A673 (cell line): ENCODE measurements at regions not wholly inside any gene's neighbourhood (a gene's known extent, or its start where the extent isn't known, plus 50 kb on each side); places are given as distances from the start of the nearest gene placed in this dataset.

Experiments
- BruUV-seq: library from RNA; stranded (reverse); fragments of 400-500 nt; replicated peaks from 2 replicates; lab custom pipeline; 2021; lab: Mats Ljungman, UMichigan
- CTCF ChIA-PET: fragments of 300-600 bp; sonication (Branson Sonifier 250); formaldehyde crosslinking; loops from one replicate; lab custom pipeline; 2022; ENCODE audit warnings: antibody characterized with exemption; lab: Charles Lee
- POLR2A ChIA-PET: fragments of 300-600 bp; sonication (Branson Sonifier 250); formaldehyde crosslinking; loops from one replicate; lab custom pipeline; 2022; ENCODE audit warnings: antibody characterized with exemption; ENCODE audit not compliant: low non-redundant PET; lab: Charles Lee
- DNase-seq: peaks from one replicate; pipeline ENCODE4 v3.0.0-alpha.2; 2015; ENCODE audit warnings: low spot score
- H3K27ac ChIP-seq: fragments of 200-600 bp; sonication (generic); 2 replicates; pipeline ENCODE4 v1.5.1; 2016; ENCODE audit warnings: mixed run types, low read depth, mild to moderate bottlenecking, mixed read lengths, antibody characterized with exemption, low read length; ENCODE audit not compliant: poor library complexity, severe bottlenecking
- H3K27me3 ChIP-seq: fragments of 200-600 bp; sonication (generic); replicated peaks from 2 replicates; pipeline ENCODE4 v1.6.1; 2017; ENCODE audit warnings: mixed run types, low read depth, mild to moderate bottlenecking, mixed read lengths, antibody characterized with exemption, low read length; ENCODE audit not compliant: insufficient read depth, poor library complexity
- H3K36me3 ChIP-seq: fragments of 200-600 bp; sonication (generic); 2 replicates; pipeline ENCODE4 v1.6.1; 2016; ENCODE audit warnings: mixed run types, mild to moderate bottlenecking, mixed read lengths, antibody characterized with exemption, low read length; ENCODE audit not compliant: insufficient read depth, poor library complexity, severe bottlenecking
- H3K4me1 ChIP-seq: fragments of 200-600 bp; sonication (generic); 2 replicates; pipeline ENCODE4 v1.6.1; 2017; ENCODE audit warnings: mixed run types, mild to moderate bottlenecking, mixed read lengths, antibody characterized with exemption, low read length; ENCODE audit not compliant: insufficient read depth, poor library complexity, severe bottlenecking
- H3K4me3 ChIP-seq: fragments of 200-600 bp; sonication (generic); 2 replicates; pipeline ENCODE4 v1.5.1; 2016; ENCODE audit warnings: low read depth, mixed run types, mild to moderate bottlenecking, mixed read lengths, low read length; ENCODE audit not compliant: poor library complexity, severe bottlenecking
- H3K9me3 ChIP-seq: fragments of 200-600 bp; sonication (generic); 2 replicates; pipeline ENCODE4 v1.6.1; 2016; ENCODE audit warnings: mixed run types, low read depth, mild to moderate bottlenecking, mixed read lengths, antibody characterized with exemption, low read length; ENCODE audit not compliant: poor library complexity, severe bottlenecking
- CTCF ChIP-seq: fragments of 300-800, 200-600 bp; sonication (generic); conservative IDR thresholded peaks from 2 replicates; pipeline ENCODE4 v1.5.1; 2017; ENCODE audit warnings: low read depth, mild to moderate bottlenecking, antibody characterized with exemption, low read length, moderate library complexity, mixed read lengths
- EZH2 ChIP-seq: fragments of 200-600 bp; sonication (generic); IDR thresholded peaks from 2 replicates; pipeline ENCODE4 v1.6.1; 2017; ENCODE audit warnings: borderline replicate concordance, low read depth, mild to moderate bottlenecking, mixed read lengths, antibody characterized with exemption, low read length; ENCODE audit not compliant: poor library complexity, severe bottlenecking
- intact Hi-C: fragments of 100-400 bp; cut with micrococcal nuclease; formaldehyde crosslinking; loops from one replicate; pipeline ENCODE4 v1.10.0; 2022; ENCODE audit not compliant: unreplicated experiment

- H3K27me3 ChIP-seq: no peaks in the 10 kb centered on the region
- no peaks in the 10 kb centered on the region for H3K36me3 ChIP-seq
- H3K27ac ChIP-seq: no peak overlapping the region
- no peak overlapping the region for H3K4me3 ChIP-seq
- BruUV-seq: no TSS peak
- no peak for DNase-seq
- H3K4me1 ChIP-seq: peaks cover 34% of the 10 kb centered on the region
- TF ChIP-seq EZH2 (no peak), CTCF (no peak)
- no peaks in the 10 kb centered on the region for H3K9me3 ChIP-seq
- POLR2A ChIA-PET: interaction anchor here (0.6 kb wide), 1 partner anchor 311 kb away, joined by 3 read pairs; no protein-coding TSS in a partner anchor
- CTCF ChIA-PET: no interaction called here
- intact Hi-C loops: no loop called here
Observed at GRCh38 chr6:155519176-155519738, 63.6 kb upstream of the NOX3 start.

DNA sequence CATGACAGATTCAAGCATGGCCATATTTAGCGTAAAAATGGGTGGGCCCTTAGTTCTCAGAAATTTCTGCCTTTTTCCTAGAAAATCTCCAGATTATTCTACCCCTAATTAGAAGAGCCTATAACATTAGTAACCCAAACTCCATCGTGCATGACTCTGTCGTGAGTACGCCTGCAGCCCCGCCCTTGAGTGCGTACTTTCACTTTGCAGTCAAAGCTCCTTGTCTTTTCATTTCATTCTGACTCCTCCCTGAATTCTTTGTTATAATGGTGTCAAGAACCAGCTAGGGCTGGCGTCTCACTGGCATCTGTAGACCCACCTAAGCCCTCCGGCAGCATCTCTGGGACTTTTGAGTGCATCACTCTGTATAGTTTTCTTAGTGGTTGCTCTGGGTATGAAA lies 61.7 kb upstream of the NOX3 start:
- no peak overlapping the region for H3K4me3 ChIP-seq
- H3K27ac ChIP-seq: no peak overlapping the region
- H3K4me1 ChIP-seq: peaks cover 17% of the 10 kb centered on the region
- ChIA-PET POLR2A (interaction anchor here (0.6 kb wide), 1 partner anchor 94 kb away, joined by 4 read pairs; no protein-coding TSS in a partner anchor), CTCF (interaction anchor here (0.5 kb wide), 1 partner anchor 93 kb away, joined by 5 read pairs; no protein-coding TSS in a partner anchor)
- H3K9me3 ChIP-seq: no peaks in the 10 kb centered on the region
- no TSS peak for BruUV-seq
- H3K27me3 ChIP-seq: no peaks in the 10 kb centered on the region
- no peak for TF ChIP-seq EZH2
- no peak for TF ChIP-seq CTCF
- intact Hi-C loops: no loop called here
- DNase-seq: no peak
- no peaks in the 10 kb centered on the region for H3K36me3 ChIP-seq

- TF ChIP-seq EZH2 (no peak), CTCF (no peak)
- intact Hi-C loops: no loop called here
- Histone ChIP-seq H3K9me3 (no peaks in the 10 kb centered on the region), H3K4me1 (no peaks in the 10 kb centered on the region), H3K36me3 (no peaks in the 10 kb centered on the region), H3K27ac (no peak overlapping the region), H3K27me3 (no peaks in the 10 kb centered on the region), H3K4me3 (no peak overlapping the region)
- DNase-seq: no peak
- ChIA-PET POLR2A (interaction anchor here (0.6 kb wide), 1 partner anchor 1476 kb away, joined by 3 read pairs; no protein-coding TSS in a partner anchor), CTCF (no interaction called here)
- BruUV-seq: no TSS peak
Observed at GRCh38 chr6:155510879-155511278, 55.2 kb upstream of the NOX3 start.
